Smooth muscle cell of the brain vasculature (primary cell): ENCODE measurements at regions not wholly inside any gene's neighbourhood (a gene's known extent, or its start where the extent isn't known, plus 50 kb on each side); places are given as distances from the start of the nearest gene placed in this dataset.
A peak's percentile ranks its signal among the peaks of the same experiment; 100 is the strongest.
"Not testable (repeated sequence)": the region's sequence is repeated elsewhere in the genome, so short reads cannot be mapped to it uniquely, and the experiment has no call there.

Source experiments
- DNase-seq: peaks from one replicate; pipeline ENCODE4 v3.0.0-alpha.2; 2012; ENCODE audit warnings: low read depth, low spot score

DNA sequence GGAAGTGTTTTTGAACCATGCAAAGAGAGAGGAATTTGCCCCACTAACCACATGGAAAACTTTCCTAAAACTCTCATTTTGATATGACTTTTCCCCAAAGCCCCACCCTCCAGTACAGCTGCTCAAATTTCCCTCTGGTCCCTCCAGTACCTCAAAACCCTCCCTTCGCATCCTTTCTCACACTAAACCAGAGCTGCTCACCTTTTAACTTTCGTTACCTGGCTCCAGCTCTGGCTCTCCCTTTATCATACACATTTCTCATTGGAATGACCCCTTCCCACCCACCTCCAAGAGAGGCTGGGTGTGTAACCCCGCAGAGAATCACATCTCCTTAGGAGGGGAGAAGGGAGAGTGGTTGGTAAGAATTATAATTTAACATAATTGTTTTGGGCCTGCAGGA, 86.8 kb upstream of the NDUFV2 start:
- DNase-seq: no peak

DNA sequence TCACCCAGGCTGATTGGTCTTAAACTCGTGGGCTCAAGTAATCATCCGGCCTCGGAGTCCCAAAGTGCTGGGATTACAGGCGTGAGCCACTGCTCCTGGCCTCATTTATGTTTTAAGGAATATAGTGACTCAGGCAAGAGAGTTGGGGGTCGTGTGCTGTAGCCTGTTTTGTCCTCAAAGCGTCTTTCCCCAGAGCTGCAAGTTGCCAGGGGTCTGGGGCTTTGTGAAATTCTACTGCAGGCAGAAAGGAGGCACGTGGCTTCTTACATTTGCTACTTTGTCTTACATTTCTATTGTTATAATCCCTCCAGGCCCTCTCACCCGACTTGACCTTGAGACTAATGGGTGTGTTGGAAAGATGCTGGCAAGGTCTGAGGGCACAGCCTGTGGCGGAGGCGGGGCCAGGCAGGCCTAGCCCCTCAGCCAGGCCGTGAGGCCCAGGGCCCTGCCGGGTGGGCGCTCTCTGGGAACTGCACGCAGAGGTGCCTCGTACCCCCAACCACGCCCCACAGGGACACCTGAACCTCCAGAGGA, 85.8 kb upstream of the NDUFV2 start:
- DNase-seq: peak; percentile 47

DNA sequence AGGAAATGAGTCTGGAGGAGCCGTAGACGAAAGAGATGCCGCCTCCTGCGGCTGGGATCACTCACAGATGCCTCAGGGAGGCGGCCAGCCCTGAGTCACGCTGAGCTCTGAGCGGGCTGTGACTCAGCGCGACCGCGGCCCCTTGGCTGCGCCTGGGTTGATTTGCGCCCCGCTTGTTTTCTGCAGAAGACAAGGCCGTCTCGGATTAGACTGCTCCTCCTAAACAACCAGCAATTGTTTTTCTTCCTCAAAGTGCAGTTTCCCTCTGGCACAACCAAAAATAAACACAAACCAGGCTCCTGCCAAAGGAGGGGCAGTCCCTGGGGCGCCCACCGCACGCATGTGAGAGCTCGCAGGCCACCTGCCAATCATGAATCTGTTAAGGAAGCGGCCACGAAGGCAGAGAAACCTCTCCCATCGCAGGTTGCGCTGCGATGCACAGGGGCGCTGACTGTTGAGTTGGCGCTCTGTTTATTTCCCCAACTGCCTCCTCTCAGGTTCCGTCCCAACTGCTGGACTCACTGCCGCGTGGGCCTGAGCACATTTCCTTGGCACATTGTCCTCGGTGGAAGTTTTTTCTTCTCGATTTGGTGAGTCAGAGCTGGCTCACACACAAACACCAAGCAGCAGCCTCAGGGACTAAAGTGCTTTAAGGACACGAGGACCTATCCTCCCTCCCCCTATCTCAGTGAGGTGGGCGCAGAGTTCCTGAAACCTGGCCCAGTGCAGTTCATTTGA, 85.2 kb upstream of the NDUFV2 start:
- DNase-seq: peak; percentile 88

DNA sequence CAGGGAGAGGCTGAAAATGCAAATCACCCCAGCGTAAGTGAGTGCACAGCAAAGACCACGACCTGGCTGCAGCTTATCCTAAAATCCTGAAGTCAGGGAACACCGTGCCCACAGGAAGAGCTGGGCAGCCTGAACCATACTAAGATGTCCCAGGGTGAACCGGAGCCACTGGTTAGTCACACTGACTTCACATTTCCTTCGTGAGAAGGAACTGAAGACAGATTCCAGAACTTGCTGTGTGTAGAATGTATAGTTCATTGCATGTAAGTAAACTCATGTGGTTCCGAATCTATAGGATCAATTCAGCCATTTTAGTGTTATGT, 84.6 kb upstream of the NDUFV2 start:
- no peak for DNase-seq

DNA sequence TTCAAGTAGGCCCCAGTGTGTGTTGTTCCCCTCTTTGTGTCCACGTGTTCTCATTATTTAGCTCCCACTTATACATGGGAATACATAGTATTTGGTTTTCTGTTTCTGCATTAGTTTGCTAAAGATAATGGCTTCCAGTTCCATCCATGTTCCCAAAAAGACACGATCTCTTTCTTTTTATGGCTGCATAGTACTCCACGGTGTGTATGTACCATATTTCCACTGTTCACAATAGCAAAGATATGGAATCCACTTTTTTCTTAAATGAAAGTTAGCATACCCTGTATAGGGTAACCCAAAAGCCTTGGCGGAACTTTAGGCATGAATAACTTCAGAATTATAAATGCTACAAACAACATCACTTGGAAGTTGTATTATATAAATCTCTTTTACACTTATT, 83.4 kb upstream of the NDUFV2 start:
- DNase-seq: no peak

DNA sequence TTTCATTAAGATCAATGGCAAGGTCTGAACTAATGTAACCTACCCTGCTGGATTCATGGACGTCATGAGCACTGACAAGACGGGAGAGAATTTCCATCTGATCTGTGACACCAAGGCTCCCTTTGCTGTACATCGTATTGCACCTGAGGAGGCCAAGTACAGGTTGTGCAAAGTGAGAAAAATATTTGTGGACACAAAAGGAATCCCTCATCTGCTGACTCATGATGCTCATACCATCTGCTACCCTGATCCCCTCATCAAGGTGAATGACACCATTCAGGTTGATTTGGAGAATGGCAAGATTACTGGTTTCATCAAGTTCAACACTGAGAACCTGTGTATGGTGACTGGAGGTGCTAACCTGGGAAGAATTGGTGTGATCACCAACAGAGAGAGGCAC, 82.3 kb upstream of the NDUFV2 start:
- DNase-seq: no peak

DNA sequence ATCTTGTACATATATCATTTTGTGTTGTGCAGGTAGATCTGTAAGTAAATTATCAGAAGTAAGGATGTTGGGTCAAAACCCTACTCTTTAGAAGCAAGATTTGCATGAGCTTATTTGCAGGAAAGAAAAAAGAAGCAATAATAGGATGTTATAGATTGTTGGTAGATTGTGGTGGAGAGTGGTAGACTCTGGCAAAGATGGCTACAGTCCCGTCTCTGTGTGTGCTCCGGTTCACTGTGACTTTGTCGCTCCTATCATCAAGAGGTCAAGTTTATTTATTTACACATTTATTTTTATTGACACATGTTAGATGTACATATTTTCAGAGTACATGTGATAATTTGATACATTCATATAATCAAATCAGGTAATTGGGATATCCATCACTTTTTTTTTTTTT, 81.0 kb upstream of the NDUFV2 start:
- DNase-seq: no peak

DNA sequence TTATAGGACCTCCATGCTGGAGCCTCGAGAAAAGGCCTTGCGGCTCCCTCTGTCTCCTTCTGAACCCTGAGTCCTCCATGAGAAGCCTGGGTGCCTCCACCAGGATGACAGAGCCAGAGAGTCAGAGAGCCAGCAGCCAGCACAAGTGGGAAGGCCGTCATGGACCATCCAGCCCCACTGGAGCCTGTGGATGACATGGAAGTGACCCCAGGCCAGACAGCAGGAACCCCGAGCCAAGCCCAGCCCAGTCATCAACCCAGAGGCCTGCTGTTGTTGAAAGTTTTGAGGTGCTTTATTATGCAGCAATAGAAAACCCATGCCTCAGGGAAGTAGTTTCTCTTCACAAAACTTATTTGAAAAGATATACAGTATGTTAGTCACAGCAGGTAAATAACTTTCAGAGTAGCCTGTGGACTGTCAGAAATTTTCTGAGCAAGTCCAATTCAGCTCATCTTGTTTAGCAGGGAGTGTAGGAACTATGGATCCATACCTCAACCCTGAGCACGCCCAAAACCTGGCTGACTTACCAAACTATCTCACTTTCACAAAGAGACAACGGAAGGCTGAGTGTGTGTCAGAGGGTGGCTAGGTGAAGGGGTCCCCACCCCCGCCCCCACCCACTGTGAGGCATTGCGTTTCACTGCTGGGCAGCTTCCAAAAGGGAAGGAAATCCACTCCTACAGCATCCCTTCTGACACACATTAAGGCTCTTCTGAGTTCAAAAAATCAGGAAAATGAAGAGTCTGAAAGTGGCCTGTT, 79.9 kb upstream of the NDUFV2 start:
- DNase-seq: no peak

DNA sequence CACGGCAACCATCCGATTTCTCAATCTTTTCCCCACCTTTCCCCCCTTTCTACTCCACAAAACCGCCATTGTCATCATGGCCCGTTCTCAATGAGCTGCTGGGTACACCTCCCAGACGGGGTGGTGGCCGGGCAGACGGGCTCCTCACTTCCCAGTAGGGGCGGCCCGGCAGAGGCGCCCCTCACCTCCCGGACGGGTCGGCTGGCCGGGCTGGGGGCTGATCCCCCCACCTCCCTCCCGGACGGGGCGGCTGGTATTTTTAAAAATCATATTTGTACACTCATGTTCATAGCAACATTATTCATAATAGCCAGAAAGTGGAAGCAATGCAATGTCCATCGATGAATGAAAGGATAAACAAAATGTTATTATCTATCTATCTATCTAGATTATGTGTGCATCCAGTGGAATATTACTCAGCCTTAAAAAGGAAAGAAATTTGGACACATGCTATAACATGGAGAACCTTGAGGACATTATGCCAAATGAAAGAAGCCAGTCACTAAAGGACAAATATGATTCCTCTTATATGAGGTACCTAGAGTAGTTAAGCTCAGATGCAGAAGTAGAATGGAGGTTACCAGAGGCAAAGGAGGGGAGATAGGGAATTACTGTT, 78.4 kb upstream of the NDUFV2 start:
- not testable (repeated sequence) for DNase-seq

DNA sequence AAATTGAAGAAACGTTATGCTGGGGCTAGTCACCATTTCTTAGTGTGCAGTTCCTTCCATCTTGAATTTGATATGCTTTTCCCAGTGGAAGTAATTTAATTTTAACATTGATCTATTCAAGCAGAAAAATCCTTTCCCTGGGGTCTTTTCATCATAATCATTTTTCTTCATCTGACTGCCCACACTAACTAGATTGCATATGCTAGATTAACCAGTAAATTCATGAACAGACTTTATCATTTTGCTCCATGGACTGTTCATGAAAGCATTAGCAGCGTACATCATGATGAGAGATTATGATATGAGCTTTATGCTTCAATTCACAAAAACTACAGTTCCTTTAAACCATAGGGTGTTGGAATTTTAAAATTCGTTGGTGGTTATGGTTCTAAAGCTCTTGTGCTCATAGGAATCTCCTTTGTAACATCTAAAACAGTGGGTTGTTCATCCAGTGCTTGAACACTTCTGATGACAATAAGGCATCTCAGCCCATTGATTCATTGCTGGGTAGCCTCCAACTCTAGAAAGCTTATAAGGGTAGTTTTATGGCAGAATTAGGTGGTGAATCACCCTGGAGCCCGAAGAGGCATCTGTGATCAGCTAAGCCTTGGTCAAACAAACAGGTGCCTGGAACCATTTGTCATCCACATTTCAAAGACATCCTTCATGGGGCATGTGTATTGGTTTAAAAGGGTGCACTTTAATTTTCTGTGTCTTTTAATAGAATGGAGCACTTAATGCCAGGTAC, 77.2 kb upstream of the NDUFV2 start:
- no peak for DNase-seq

DNA sequence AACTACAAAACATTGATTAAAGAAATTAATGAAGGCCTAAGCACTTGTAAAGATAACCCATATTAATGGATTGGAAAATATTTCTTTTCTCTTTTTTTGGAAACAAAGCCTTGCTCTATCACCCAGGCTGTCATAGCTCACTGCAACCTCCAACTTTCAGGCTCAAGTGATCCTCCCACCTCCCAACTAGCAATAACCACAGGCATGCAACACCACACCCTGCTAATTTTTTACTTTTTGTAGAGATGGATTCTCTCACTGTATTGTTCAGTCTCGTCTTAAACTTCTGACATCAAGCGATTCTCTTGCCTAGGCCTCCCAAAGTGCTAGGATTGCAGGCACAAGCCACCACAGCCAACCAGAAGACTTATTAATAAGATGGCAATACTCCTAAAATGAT, 73.4 kb upstream of the NDUFV2 start:
- DNase-seq: no peak

DNA sequence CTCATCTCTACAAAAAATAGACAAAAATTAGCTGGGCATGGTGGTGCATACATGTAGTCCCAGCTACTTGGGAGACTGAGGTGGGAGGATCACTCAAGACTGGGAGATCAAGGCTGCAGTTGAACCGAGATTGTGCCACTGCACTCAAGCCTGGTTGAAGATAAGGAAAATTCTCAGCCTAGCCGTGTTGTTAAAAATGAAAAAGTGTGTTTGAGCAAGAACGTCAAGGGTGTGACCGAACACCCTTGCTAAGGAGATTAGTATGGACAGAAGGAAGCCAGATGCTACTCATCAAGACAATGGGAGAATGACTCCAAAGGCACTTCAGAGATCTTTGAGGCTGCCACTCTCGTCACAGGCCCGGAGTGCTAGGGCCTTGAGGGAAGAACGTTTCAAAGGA, 70.0 kb upstream of the NDUFV2 start:
- DNase-seq: no peak

DNA sequence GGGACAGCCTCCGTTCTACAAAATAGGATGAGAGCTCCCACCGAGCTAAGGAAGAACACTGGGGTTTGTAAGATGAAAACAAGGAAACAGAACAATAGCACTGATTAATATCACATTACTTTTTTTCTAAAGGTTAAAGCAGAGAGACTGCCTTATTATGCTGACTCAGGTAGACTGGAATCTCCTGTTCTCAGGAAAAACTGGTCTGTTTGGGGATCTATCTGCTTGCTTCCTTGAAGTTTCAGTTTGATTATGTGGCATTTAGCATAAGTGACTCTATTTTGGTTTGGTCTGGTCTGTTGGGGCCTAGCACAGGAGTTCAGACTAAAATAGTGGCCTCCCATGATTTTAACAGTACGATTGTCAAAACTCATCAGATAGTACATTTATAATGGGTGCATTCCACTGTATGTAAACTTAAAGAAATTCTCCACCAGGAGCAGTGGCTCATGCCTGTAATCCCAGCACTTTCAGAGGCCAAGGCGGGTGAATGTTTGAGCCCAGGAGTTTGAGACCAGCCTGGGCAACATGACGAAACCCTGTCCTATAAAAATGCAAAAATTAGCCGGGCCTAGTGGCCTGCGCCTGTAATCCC, 64.1 kb upstream of the NDUFV2 start:
- DNase-seq: no peak

DNA sequence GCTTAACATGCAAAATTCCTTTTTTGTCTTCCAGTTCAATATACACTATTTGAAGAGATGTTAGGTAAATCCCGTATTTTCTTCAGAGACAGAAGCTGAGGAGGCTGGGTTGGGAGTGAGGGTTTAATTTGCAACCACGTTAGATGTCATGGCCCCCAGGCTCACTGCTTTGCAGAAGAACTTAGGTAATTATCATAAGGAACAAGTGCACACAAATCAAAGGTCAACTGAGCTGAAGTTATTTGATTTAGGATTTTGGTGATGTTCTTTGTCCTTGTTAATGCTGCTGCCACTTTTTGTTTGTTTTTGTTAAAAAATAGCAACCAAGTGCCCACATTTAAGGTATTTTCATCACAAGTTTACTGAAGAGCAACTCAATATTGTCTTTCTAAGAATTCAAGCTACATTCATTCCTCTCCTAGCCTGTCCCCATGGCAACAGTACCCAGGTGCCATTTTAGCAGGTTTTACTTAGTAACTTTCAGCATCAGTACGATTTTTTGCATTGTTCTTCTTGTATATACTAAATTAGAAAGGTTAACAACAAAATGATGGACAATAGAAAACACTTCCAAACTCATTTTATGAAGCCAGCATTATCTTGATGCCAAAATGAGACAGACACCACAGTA, 62.9 kb upstream of the NDUFV2 start:
- DNase-seq: no peak

DNA sequence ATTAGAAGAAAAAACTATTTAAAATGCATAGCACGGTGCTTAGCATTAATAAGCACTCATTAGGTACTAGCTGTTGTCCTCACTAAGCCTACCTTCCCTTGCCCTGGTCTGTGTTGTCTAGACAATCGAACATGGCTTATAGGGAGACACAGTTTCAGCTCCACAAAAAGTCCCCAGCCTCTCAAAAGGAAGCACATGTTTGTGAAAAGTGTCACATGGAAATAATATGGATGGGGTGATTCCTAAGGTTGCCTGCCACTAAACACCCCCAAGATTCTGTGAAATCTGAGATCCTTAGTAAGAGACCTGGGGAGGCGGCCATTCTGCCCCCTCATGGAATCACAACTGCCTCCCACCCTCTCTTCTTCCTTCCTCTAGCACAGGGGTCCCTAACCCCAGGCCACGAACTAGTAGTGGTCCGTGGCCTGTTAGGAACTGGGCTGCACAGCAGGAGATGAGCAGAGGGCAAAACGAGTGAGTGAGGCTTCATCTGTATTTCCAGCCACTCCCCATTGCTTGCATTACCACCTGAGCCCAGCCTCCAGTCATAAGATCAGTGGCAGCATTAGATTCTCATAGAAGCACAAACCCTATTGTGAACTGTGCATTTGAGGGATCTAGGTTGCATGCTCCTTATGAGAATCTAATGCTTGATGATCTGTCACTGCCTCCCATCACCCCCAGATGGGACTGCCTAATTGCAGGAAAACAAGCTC, 59.6 kb upstream of the NDUFV2 start:
- no peak for DNase-seq

DNA sequence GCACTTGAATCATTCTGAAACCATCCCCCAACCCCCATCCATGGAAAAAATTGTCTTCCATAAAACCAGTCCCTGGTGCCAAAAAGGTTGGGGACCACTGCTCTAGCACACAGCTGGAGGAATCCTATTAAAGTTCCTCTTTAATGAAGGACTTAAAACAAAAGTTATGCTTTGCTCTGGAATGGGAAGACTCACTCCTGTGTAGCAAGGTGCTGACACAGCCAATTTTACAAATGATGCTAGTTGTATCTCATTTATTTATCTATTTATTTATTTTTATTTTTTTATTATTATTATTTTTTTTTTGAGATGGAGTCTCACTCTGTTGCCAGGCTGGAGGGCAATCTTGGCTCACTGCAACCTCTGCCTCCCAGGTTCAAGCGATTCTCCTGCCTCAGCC, 58.9 kb upstream of the NDUFV2 start:
- no peak for DNase-seq

DNA sequence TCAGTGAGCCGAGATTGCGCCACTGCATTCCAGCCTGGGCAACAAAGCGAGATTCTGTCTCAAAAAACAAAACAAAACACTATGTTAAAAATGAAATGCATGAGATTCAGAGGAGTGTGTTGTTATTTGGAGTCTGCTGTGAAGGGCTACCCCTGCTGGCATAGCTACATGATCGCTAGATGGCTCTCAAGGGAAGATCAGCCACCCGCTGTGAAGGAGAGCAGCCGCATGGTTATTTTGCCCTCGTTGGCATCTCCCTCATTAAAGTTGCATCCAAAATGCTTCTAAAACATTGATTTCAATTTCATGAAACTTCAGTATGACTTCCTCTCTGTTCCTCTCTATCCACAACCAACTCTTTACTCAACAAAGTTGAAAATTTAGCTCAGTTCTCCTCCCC, 54.8 kb upstream of the NDUFV2 start:
- DNase-seq: no peak

DNA sequence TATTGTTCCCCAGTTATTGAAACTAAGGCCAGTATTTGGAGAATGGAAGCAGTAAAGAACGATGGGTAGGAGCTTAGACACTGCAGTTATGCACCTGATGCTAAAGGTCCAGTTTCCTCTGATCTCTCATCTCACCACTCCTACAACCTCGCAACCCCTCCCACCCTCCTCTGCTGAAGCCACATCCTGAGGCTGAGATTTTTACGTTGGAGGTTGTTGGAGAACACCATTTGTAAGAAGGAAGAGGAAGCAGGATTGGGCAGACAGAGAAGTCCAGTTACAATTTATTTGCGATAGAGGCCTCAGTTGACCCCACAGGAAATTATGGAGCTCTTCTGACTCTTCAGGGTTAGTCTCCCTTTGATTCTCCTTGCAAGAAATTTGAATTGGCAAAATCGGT, 54.3 kb upstream of the NDUFV2 start:
- no peak for DNase-seq

DNA sequence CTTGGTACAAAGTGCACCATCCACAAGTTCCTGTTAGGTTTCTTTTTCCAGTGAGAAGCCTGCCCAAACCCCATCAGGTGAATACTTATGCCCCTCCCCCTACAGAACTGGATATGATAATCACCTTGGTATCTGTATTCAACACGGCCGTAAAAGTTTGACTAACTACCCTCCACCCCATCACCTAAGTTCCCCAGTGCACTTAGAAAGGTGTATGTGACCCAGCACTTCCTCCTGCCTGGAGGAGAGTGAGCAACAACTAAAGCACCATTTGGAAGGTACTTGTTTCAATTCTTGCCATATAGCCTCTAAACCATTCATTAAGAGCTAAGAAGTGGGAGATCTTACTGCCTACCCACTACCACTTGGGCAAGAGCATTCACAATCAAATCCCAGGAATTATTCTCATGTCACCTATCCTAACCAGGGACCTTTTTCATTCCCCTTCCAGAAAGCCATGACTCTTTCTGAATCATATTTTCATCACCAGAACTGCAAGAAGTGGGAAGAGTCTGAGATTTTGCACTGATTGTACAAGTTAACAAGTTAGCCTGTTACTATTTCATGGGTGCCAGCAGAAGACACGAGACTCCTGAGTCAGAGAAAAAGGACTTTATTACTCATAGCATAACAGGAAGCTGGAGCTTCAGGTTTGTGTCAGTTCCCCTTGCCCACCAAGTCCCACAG, 53.5 kb upstream of the NDUFV2 start:
- no peak for DNase-seq

DNA sequence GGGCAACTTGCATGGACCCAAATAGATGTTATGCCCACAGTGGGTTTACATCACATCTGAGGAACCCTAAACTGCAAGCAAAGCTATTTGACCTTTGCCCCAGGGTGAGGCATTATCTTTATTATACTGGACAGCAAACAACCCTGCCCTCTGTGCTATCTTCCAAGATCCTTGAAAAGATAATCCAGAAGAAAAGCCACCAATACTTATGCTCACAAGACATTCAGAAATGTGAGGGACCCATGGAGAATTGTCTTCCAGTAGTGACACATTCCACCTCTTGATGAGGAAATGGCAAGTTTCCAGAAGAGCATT, 53.0 kb upstream of the NDUFV2 start:
- no peak for DNase-seq
